Stimulated activated CD4-positive, alpha-beta T cell treated with anti-CD3 and anti-CD28 coated beads, Interleukin-15, amount 100 ng/mL, for 24 hours (primary cell): ENCODE measurements at regions not wholly inside any gene's neighbourhood (a gene's known extent, or its start where the extent isn't known, plus 50 kb on each side); places are given as distances from the start of the nearest gene placed in this dataset.
A peak's percentile ranks its signal among the peaks of the same experiment; 100 is the strongest.
"Not testable (repeated sequence)": the region's sequence is repeated elsewhere in the genome, so short reads cannot be mapped to it uniquely, and the experiment has no call there.

Experiments
- DNase-seq: peaks from one replicate; pipeline ENCODE4 v3.0.0-alpha.2; 2020

- not testable (repeated sequence) for DNase-seq
Observed at GRCh38 chr2:64252251-64252978, 108.2 kb upstream of the PELI1 start.

GRCh38 chr2:64253421-64253820 is 109.2 kb upstream of the PELI1 start:
- not testable (repeated sequence) for DNase-seq

GRCh38 chr2:64258566-64258965 is 114.3 kb upstream of the PELI1 start:
- no peak for DNase-seq

- DNase-seq: no peak
Observed at GRCh38 chr2:64259312-64259711, 115.1 kb upstream of the PELI1 start.

GRCh38 chr2:64260093-64260803 is 116.0 kb upstream of the PELI1 start:
- no peak for DNase-seq

DNA sequence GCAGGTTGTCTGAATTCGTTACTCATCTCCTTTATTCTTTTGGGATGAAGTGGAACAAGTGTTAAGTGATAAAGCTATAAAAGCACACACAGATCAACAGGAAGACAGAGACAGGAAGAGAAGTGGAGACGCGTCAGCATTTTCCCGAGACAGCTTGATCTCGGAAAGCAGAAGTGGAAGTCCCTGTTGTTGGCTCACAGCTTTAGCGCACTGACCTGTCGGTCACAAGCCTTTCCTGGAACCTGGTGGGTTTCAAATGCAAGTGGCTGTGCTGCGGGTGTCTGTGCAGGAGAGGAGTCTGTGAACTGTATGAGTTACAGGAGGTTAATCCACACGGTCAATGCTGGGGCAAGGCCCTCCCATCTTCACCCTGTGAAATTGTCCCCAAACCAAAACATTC is 116.6 kb upstream of the PELI1 start:
- peak; percentile 27 for DNase-seq

DNA sequence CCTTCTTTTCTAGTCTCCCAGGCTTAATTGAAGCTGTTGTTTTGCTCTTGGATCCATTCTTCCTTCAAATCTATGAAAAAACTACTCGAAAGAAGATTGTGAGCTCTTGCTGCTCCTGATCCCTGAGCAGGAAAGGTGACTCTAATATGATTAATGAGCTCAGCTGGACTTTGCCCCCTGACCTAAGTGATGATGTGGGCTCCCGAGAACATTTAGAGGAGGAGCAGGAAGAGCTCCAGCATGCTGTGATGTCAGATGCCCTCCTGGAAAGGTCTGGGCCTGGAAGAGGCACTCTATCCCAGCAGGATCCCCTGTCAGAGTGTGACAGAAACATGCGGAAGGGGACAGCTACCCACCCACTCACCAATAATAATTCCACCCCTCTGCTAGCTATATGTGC is 117.9 kb upstream of the PELI1 start:
- no peak for DNase-seq

GRCh38 chr2:64262816-64263215 is 118.6 kb upstream of the PELI1 start:
- no peak for DNase-seq

- no peak for DNase-seq
Observed at GRCh38 chr2:64263315-64263714, 119.1 kb upstream of the PELI1 start.

- DNase-seq: no peak
Observed at GRCh38 chr2:64267699-64268098, 123.5 kb upstream of the PELI1 start.

DNA sequence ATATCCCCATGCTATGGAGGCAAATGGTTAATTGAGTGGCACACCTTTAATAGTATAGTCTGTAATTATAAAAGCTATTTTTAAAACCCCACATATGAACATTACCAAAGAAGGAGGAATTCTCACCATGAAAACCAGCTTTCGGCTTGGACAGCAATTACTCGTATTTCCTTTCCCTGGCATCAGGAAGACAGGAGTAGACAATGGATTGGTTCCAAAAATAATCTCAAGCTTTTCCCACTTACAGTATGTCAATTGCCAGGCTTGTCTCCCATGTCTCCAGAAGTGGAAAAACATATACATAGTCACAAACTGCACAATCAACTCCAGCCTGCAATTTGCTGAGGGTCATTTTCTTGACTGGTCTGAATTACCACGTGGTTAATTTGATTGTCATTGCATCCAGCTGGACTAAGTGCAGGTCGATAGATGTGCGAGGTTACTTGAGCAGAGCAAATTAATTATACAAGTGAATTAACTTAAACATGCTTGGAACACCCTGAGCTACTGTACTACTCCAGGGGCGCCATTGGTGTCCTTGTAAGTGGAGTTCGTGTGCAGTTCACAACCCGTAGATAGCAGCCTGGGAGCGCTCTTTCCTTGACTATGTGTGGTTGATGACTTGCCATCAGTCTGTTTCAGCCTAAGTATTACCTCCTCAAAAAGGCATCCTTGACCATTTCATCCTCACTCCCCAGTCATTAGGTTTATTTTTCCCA is 124.3 kb upstream of the PELI1 start:
- no peak for DNase-seq

- no peak for DNase-seq
Observed at GRCh38 chr2:64273524-64274398, 129.5 kb upstream of the PELI1 start.

DNA sequence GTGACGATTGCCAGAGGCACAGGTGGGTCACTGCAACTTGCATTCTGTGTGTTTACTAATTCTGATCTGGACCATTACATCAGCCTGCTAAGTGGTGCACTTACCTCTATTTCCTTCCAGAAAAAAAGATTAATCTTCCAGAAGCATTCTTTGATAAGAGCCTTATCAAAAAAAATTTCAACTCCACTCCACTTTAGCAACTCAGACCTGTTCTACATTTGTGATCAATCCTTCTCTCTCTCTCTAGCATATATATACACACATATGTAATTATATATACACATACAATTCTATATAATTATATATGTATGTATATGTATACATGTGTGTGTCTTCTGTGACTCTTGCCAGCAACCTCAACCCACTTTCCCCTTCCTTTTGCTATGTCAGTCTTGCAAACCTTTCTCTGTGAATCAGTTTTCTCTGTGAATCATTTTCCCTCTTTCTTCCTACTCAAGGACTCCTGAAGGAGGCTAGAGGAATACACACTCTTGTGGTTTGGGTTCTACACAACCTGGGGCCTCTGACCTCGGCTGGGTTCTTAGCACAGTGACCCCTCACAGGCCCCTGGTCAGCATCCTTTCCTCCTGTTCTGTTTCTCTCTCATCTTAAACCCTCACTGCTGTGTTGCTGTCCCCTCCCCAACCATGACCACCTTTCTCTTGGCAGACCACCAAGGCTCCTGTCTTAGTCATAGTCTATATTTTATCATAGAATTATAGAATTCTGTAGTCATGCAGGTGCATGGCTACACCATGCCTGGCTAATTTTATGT is 130.4 kb upstream of the PELI1 start:
- no peak for DNase-seq

DNA sequence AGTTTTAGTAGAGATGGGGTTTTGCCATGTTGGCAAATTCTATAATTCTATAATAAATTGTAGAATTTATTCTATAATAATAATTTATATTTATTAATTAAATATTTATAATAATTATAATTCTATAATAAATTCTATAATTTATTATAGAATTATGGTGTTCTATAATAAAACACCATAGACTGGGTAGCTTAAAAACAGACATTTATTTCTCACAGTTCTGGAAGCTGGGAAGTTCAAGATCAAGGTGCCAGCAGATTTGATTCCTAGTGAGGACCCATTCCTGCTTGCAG is 130.9 kb upstream of the PELI1 start:
- no peak for DNase-seq

GRCh38 chr2:64276417-64277095 is 132.3 kb upstream of the PELI1 start:
- no peak for DNase-seq

DNA sequence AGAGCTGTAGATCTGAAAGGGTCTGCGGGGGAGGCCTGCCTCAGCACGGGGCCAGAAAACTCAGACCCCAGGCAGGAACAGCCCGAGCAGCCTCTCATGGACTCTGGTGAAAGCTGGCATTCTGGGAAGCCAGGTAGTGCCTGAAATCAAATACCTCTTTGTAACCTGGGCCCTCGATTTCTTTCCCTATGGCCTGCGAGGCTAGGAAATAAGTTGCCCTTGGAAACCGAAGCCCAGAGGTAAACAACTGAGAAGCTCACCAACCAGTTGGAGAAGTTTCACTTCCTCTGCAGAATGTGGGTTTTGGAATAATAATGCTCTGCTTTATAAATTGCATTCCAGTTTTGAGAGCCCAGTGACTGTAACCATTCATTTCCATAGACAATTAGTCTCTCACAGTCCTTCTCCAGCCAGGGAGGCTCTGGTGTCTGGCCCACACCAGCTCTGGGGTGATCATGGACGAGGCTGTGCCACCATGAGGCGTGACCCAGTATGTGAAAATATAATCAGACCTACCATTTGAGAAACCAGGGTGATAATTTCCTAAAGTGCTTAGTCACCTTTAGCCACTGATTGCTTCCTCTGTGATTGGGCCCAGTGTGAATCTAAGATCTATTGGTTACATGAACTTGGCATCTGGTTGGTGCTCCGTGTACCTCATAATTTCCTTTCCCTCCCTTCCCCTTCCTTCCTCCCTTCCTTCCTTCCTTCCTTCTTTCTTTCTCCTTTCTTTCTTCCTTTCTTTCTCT is 133.1 kb upstream of the PELI1 start:
- no peak for DNase-seq

GRCh38 chr2:64280812-64281211 is 136.6 kb upstream of the PELI1 start:
- not testable (repeated sequence) for DNase-seq

DNA sequence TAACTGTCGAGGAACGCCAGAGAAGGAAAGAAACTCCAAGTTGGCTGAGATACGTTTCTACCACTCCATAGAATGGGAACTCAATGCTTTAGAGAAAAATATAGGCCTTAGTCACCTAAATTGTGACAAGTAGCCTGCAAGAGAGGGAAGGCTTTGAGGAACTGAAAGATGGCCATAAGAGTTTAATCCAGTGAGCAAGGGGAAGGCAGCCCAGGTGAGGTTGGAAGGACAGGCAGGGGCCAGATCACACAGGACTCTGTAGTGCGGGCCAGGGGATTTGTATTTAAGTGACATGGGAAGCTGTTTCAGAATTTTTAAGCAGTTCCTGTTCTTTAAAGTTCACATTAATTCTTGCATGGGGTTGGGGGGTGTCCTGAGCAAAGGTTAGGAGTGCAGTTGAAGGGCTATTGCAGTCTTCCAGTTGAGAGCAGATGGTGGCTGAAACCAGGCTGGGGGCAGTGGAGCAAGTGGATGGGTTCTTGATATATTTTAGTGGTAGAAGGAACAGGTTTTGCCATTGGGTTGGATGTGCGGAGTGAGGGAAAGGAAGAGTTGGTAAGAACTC is 138.9 kb upstream of the PELI1 start:
- DNase-seq: no peak

DNA sequence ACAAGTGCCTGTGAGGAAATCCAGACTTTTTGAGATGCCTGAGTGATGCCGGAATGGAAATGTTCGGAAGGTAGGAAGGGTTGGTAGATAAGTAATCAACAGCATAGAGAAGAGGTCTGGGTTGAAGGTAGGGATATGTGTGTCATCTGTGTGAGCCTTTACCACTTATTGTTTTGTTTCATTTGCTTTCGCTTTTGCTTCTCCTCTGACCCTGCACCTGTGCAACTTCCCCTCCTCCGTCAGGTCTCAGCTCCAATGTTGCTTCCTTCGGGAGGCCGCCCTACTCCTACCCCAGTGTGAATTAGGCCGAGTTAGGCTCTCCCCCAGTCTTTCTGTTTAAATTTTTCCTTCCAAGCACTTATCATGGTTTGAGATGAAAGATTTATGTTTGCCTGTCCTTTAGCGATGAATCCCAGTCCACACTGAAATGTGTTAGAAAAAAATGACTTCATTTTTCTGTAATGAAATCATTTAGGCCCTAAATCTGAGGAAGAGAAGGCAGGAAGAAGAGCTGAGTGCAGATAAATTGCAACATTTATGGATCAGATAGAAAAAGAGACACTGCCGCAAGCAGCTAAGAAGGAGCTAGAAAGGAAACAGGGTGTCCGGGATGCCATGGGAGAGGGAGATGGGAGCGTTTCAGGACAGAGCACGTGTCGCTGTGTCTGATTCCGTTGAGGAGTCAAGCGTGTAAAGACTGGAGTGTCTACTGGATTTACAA is 139.6 kb upstream of the PELI1 start:
- DNase-seq: no peak

- no peak for DNase-seq
Observed at GRCh38 chr2:64284751-64285150, 140.5 kb upstream of the PELI1 start.
